Smooth muscle cell (in vitro differentiated cells): ENCODE measurements at regions not wholly inside any gene's neighbourhood (a gene's known extent, or its start where the extent isn't known, plus 50 kb on each side); places are given as distances from the start of the nearest gene placed in this dataset.
"Not testable (repeated sequence)": the region's sequence is repeated elsewhere in the genome, so short reads cannot be mapped to it uniquely, and the experiment has no call there.

Source experiments
- DNase-seq: peaks from one replicate; lab custom pipeline; 2025; ENCODE audit not compliant: unreplicated experiment; lab: John Stamatoyannopoulos, UW
- H2AFZ ChIP-seq: fragments of 200-600 bp; sonication (generic); 2 replicates; pipeline ENCODE4 v1.6.0; 2016; ENCODE audit warnings: antibody characterized with exemption, low read depth, mild to moderate bottlenecking
- H3F3A ChIP-seq: fragments of 200-600 bp; sonication (generic); 2 replicates; pipeline ENCODE4 v1.6.0; 2017; ENCODE audit warnings: antibody characterized with exemption, low read depth
- H3K27ac ChIP-seq: fragments of 200-600 bp; sonication (generic); 2 replicates; pipeline ENCODE4 v1.5.1; 2016; ENCODE audit warnings: low read depth, mild to moderate bottlenecking
- H3K27me3 ChIP-seq: fragments of 200-600 bp; sonication (generic); 2 replicates; pipeline ENCODE4 v1.6.1; 2016; ENCODE audit warnings: low read depth, mild to moderate bottlenecking
- H3K36me3 ChIP-seq: fragments of 200-600 bp; sonication (generic); 2 replicates; pipeline ENCODE4 v1.5.1; 2016; ENCODE audit warnings: low read depth
- H3K4me1 ChIP-seq: fragments of 200-600 bp; sonication (generic); 2 replicates; pipeline ENCODE4 v1.5.1; 2016; ENCODE audit warnings: low read depth
- H3K4me2 ChIP-seq: fragments of 200-600 bp; sonication (generic); 2 replicates; pipeline ENCODE4 v1.6.0; 2016; ENCODE audit warnings: mild to moderate bottlenecking
- H3K4me3 ChIP-seq: fragments of 200-600 bp; sonication (generic); 2 replicates; pipeline ENCODE4 v1.5.1; 2016; ENCODE audit warnings: mild to moderate bottlenecking
- H3K79me2 ChIP-seq: fragments of 200-600 bp; sonication (generic); 2 replicates; pipeline ENCODE4 v1.6.0; 2016; ENCODE audit warnings: low read depth, mild to moderate bottlenecking
- H3K9ac ChIP-seq: fragments of 200-600 bp; sonication (generic); 2 replicates; pipeline ENCODE4 v1.6.0; 2016; ENCODE audit warnings: low read depth
- H3K9me3 ChIP-seq: fragments of 200-600 bp; sonication (generic); replicated peaks from 2 replicates; pipeline ENCODE4 v1.5.1; 2016; ENCODE audit warnings: low read depth
- H4K20me1 ChIP-seq: fragments of 200-600 bp; sonication (generic); 2 replicates; pipeline ENCODE4 v1.6.0; 2016; ENCODE audit warnings: low read depth
- WGBS: methylation state at CpG from one replicate; pipeline ENCODE4 v1.1.7; 2016; ENCODE audit warnings: low lambda C conversion rate; 5-methylcytosine and 5-hydroxymethylcytosine counted together
- TF ChIP-seq, protein P1 (sequence below): fragments of 200-600 bp; sonication (generic); IDR thresholded peaks from 2 replicates; pipeline ENCODE4 v1.5.1; 2017; ENCODE audit warnings: borderline replicate concordance, mild to moderate bottlenecking, antibody characterized with exemption; ENCODE audit not compliant: insufficient read depth, poor library complexity, severe bottlenecking

DNA sequence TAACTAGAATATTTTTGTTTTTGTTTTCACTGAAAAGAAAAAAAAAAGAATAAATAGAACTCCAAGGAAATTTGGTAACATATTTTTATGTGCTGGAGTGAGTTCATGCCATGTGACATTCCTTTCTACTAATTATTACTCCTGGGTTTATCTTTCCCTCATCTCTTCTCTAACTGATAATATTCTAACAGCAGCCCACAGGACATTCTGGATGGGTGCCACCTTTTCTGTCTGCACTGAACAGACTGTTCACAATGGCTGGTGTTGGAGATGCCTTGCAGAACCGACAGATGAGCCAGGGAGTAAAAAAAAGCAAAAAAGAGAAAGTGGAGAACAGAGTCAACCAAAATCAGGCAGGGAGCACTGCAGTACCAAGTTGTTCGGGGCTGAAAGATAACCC is 151.3 kb downstream of the OR4M2 start:
- Histone ChIP-seq H3K4me1 (no peaks in the 10 kb centered on the region), H3K9ac (no peak overlapping the region), H3F3A (no peaks in the 10 kb centered on the region), H3K36me3 (no peaks in the 10 kb centered on the region), H3K27me3 (no peaks in the 10 kb centered on the region), H2AFZ (no peak overlapping the region), H4K20me1 (no peaks in the 10 kb centered on the region), H3K9me3 (peaks cover 41% of the 10 kb centered on the region), H3K4me2 (no peak overlapping the region), H3K27ac (no peak overlapping the region), H3K79me2 (no peaks in the 10 kb centered on the region), H3K4me3 (no peak overlapping the region)
- WGBS = 39% methylated on average over 2 of the region's 2 CpGs
- TF ChIP-seq, protein P1, sequence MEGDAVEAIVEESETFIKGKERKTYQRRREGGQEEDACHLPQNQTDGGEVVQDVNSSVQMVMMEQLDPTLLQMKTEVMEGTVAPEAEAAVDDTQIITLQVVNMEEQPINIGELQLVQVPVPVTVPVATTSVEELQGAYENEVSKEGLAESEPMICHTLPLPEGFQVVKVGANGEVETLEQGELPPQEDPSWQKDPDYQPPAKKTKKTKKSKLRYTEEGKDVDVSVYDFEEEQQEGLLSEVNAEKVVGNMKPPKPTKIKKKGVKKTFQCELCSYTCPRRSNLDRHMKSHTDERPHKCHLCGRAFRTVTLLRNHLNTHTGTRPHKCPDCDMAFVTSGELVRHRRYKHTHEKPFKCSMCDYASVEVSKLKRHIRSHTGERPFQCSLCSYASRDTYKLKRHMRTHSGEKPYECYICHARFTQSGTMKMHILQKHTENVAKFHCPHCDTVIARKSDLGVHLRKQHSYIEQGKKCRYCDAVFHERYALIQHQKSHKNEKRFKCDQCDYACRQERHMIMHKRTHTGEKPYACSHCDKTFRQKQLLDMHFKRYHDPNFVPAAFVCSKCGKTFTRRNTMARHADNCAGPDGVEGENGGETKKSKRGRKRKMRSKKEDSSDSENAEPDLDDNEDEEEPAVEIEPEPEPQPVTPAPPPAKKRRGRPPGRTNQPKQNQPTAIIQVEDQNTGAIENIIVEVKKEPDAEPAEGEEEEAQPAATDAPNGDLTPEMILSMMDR = no peak
- no peak for DNase-seq

DNA sequence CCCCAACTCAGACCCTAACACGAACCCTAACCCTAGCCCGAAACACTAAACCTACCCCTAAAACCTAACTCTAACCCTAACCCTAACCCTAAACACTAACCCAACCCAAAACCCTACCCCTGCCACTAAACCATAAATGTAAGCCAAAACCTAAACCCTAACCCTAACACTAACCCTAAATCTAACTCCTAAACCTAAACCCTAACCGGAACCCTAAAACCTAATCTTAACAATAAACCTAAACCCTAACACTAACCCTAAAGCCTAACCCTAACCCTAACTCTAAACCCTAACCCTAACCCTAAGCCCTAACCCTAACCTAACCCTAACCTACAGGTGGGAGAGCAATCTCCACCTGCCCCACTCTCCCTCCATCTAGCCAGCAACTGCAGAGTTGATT is 152.3 kb downstream of the OR4M2 start:
- no peaks in the 10 kb centered on the region for H3K36me3 ChIP-seq
- no peak overlapping the region for H3K9ac ChIP-seq
- no peak overlapping the region for H3K27ac ChIP-seq
- H3K4me3 ChIP-seq = no peak overlapping the region
- H4K20me1 ChIP-seq = no peaks in the 10 kb centered on the region
- 86% methylated on average over 3 of the region's 3 CpGs for WGBS
- TF ChIP-seq, protein P1 = no peak
- no peak overlapping the region for H3K4me2 ChIP-seq
- no peak overlapping the region for H2AFZ ChIP-seq
- no peaks in the 10 kb centered on the region for H3K4me1 ChIP-seq
- no peak for DNase-seq
- H3K9me3 ChIP-seq = peaks cover 37% of the 10 kb centered on the region
- no peaks in the 10 kb centered on the region for H3F3A ChIP-seq
- H3K79me2 ChIP-seq = no peaks in the 10 kb centered on the region
- H3K27me3 ChIP-seq = no peaks in the 10 kb centered on the region

DNA sequence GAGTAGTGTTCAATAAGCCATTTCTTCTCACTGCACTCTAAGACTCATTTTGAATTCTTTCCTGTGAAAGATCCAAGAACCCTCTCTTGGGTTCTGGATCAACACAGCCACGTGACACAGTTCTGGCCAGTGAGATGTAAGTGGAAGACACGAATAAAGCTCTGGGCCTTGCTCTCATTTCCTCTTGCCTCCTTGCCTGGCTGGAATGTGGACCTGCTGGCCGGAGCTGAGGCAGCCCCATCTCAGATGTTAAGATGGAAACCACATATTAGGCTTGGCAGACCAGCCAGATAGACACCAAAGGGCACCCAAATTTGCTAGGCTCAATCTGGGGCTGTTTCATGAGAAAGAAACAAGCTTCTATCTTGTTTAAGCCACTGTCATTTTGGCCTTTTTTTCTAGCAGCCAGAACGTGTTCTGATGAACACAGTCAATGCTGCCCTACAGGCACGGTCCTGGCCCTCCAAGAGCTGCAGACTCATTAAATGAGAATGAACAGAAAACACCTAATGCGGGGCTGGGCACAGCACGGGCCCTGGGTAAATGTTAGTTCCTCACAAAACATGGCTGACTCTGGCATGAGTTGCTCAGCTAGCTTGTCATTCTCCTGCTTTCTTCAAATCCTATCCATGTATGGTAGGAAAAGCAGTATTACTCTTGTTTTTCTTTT is 155.1 kb downstream of the OR4M2 start:
- 44% methylated on average over 7 of the region's 7 CpGs for WGBS
- not testable (repeated sequence) for H4K20me1 ChIP-seq, H3K36me3 ChIP-seq, H3K4me2 ChIP-seq, H3K27ac ChIP-seq, H3K9ac ChIP-seq, H3F3A ChIP-seq, H2AFZ ChIP-seq, H3K27me3 ChIP-seq, DNase-seq, H3K79me2 ChIP-seq, H3K4me3 ChIP-seq, H3K4me1 ChIP-seq
- H3K9me3 ChIP-seq = peaks cover 22% of the 10 kb centered on the region

GRCh38 chr15:22236469-22236868 is 156.1 kb downstream of the OR4M2 start:
- TF ChIP-seq, protein P1 = no peak
- no peak overlapping the region for H3K27ac ChIP-seq
- no peak overlapping the region for H3K4me3 ChIP-seq
- no peak overlapping the region for H2AFZ ChIP-seq
- 51% methylated on average over 5 of the region's 5 CpGs for WGBS
- H3K4me1 ChIP-seq = no peaks in the 10 kb centered on the region
- H3F3A ChIP-seq = no peaks in the 10 kb centered on the region
- no peaks in the 10 kb centered on the region for H3K79me2 ChIP-seq
- H3K9ac ChIP-seq = no peak overlapping the region
- H4K20me1 ChIP-seq = no peaks in the 10 kb centered on the region
- no peak for DNase-seq
- no peaks in the 10 kb centered on the region for H3K36me3 ChIP-seq
- peaks cover 30% of the 10 kb centered on the region for H3K9me3 ChIP-seq
- no peaks in the 10 kb centered on the region for H3K27me3 ChIP-seq
- H3K4me2 ChIP-seq = no peak overlapping the region
